ENCODE measurements at regions not wholly inside any gene's neighbourhood (a gene's known extent, or its start where the extent isn't known, plus 50 kb on each side); places are given as distances from the start of the nearest gene placed in this dataset.

DNA sequence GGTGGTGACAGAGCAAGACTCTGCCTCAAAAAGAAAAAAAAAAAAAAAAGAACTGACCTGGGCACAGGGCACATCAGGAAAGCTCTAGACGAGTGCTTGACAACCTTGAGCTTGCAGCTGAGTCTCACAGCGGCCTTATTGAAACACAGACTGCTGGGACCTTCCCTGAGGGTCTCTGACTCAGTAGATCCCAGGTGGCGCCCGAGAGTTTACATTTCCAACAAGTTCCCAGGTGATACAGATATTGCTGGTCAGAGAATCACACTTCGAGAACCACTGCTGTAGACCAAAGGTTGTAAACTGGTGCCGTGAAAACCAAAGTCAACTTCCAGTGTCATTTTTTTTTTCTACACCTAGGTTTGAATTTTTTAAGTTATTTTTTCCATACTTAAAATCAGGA lies 573.2 kb upstream of the MDFIC2 start:
- DNase-seq (ENCODE audit: extremely low read depth in 1 of 4, low spot score in 3 of 4) (peak in 1 of 4 experiments; percentile 9), FAIRE-seq (no peak), ATAC-seq (peak; percentile 42; the same call in 2 of the 3 replicates)
- H3K4me1 ChIP-seq (replicated peaks in 1 of 2; ENCODE audit: control insufficient read depth in 2 of 2, insufficient read depth in 2 of 2, low read length in 2 of 2) = no peaks in the 10 kb centered on the region
- no peak overlapping the region for H3K9ac ChIP-seq (ENCODE audit: insufficient read depth in 1 of 2, low read depth in 2 of 2, low read length in 2 of 2)
- no peaks in the 10 kb centered on the region for H3K36me3 ChIP-seq (ENCODE audit: control insufficient read depth, insufficient read depth, low read length)
- intact Hi-C loops (cut with micrococcal nuclease) (no loop called here), in situ Hi-C loops (cut with MboI) (no loop called here)
- H2AFZ ChIP-seq (ENCODE audit: low read depth, low read length) = no peak overlapping the region
- ChIA-PET POLR2A (no interaction called here), CTCF (ENCODE audit: low intra/inter-chr PET ratio) (no interaction called here)
- H3K79me2 ChIP-seq (ENCODE audit: control insufficient read depth, insufficient read depth, low read length) = no peaks in the 10 kb centered on the region
- WGBS (ENCODE audit: insufficient coverage, low coverage, missing lambda C conversion rate) = 5% methylated on average over 6 of the region's 6 CpGs
- TF ChIP-seq, protein P1, sequence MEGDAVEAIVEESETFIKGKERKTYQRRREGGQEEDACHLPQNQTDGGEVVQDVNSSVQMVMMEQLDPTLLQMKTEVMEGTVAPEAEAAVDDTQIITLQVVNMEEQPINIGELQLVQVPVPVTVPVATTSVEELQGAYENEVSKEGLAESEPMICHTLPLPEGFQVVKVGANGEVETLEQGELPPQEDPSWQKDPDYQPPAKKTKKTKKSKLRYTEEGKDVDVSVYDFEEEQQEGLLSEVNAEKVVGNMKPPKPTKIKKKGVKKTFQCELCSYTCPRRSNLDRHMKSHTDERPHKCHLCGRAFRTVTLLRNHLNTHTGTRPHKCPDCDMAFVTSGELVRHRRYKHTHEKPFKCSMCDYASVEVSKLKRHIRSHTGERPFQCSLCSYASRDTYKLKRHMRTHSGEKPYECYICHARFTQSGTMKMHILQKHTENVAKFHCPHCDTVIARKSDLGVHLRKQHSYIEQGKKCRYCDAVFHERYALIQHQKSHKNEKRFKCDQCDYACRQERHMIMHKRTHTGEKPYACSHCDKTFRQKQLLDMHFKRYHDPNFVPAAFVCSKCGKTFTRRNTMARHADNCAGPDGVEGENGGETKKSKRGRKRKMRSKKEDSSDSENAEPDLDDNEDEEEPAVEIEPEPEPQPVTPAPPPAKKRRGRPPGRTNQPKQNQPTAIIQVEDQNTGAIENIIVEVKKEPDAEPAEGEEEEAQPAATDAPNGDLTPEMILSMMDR (IDR thresholded peaks at IDR 0.05 in 2 of 3, conservative IDR thresholded peaks at IDR 0.05 in 1 of 3; ENCODE audit: insufficient read depth in 2 of 3, low read depth in 1 of 3, low read length in 3 of 3) = peak in 1 of 3 experiments; percentile 5; a peak in 1 of 6 replicates
- no peak for TF ChIP-seq STAT5A (IDR thresholded peaks at IDR 0.05; ENCODE audit: borderline replicate concordance, low read length)
- H3K27me3 ChIP-seq (ENCODE audit: control insufficient read depth in 2 of 2, insufficient read depth in 2 of 2, low read length in 2 of 2) = no peaks in the 10 kb centered on the region
- no peaks in the 10 kb centered on the region for H3K9me3 ChIP-seq (replicated peaks; ENCODE audit: control insufficient read depth, insufficient read depth, low read depth, low read length)
- no peak overlapping the region for H3K4me2 ChIP-seq (ENCODE audit: insufficient read depth, low read length)
- H3K27ac ChIP-seq (ENCODE audit: extremely low read depth, low read depth, low read length) = no peak overlapping the region
- H3K4me3 ChIP-seq = no peak overlapping the region
- H4K20me1 ChIP-seq (replicated peaks; ENCODE audit: control insufficient read depth, insufficient read depth, low read length) = no peaks in the 10 kb centered on the region
- BruUV-seq (replicated peaks) = no TSS peak
- H3K9me1 ChIP-seq (ENCODE audit: control insufficient read depth, insufficient read depth, low read length) = no peaks in the 10 kb centered on the region

DNA sequence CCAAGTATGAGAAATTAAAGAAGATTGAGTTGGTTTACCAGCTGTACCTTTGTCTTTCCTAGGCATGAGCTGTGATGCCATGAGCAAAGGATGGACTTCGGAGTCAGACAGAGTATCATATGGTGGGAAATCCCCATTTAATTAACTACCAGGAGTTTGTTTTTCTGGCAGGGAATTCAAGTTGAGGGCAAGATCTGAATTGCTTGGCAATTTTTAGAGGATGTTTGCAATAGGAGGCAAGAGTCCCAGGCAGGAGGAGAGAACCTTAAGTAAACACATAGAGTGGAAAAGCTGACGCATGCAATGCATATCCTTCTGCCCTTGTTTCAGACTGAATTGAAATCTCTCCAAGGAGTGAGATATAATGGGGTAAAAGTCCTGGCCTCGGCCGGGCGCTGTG lies 569.7 kb upstream of the MDFIC2 start:
- 16% methylated on average over 5 of the region's 5 CpGs for WGBS (ENCODE audit: insufficient coverage, low coverage, missing lambda C conversion rate)
- Histone ChIP-seq H3K27me3 (ENCODE audit: control insufficient read depth in 2 of 2, insufficient read depth in 2 of 2, low read length in 2 of 2) (no peaks in the 10 kb centered on the region), H3K4me1 (replicated peaks in 1 of 2; ENCODE audit: control insufficient read depth in 2 of 2, insufficient read depth in 2 of 2, low read length in 2 of 2) (no peaks in the 10 kb centered on the region), H3K79me2 (ENCODE audit: control insufficient read depth, insufficient read depth, low read length) (no peaks in the 10 kb centered on the region), H3K27ac (ENCODE audit: extremely low read depth, low read depth, low read length) (no peak overlapping the region), H2AFZ (ENCODE audit: low read depth, low read length) (no peak overlapping the region), H3K9me3 (replicated peaks; ENCODE audit: control insufficient read depth, insufficient read depth, low read depth, low read length) (no peaks in the 10 kb centered on the region), H3K9ac (ENCODE audit: insufficient read depth in 1 of 2, low read depth in 2 of 2, low read length in 2 of 2) (no peak overlapping the region), H3K36me3 (ENCODE audit: control insufficient read depth, insufficient read depth, low read length) (no peaks in the 10 kb centered on the region), H3K4me2 (ENCODE audit: insufficient read depth, low read length) (no peak overlapping the region), H3K9me1 (ENCODE audit: control insufficient read depth, insufficient read depth, low read length) (no peaks in the 10 kb centered on the region), H4K20me1 (replicated peaks; ENCODE audit: control insufficient read depth, insufficient read depth, low read length) (no peaks in the 10 kb centered on the region), H3K4me3 (no peak overlapping the region)
- FAIRE-seq (no peak), ATAC-seq (no peak), DNase-seq (ENCODE audit: extremely low read depth in 1 of 4, low spot score in 3 of 4) (no peak)
- ChIA-PET POLR2A (no interaction called here), CTCF (ENCODE audit: low intra/inter-chr PET ratio) (no interaction called here)
- 0 out of 4 replicates have a peak, but pooled peaks of 1 of the 2 experiments have one; percentile 5 for TF ChIP-seq FOXA3 (CRISPR knock-in tag; conservative IDR thresholded peaks at IDR 0.05 in 1 of 2, IDR thresholded peaks at IDR 0.05 in 1 of 2)
- no peak for TF ChIP-seq SOX6 (IDR thresholded peaks at IDR 0.05)
- intact Hi-C loops (cut with micrococcal nuclease) = no loop called here
- in situ Hi-C loops (cut with MboI) = no loop called here
- no TSS peak for BruUV-seq (replicated peaks)
